ENCODE measurements at regions not wholly inside any gene's neighbourhood (a gene's known extent, or its start where the extent isn't known, plus 50 kb on each side); places are given as distances from the start of the nearest gene placed in this dataset.

DNA sequence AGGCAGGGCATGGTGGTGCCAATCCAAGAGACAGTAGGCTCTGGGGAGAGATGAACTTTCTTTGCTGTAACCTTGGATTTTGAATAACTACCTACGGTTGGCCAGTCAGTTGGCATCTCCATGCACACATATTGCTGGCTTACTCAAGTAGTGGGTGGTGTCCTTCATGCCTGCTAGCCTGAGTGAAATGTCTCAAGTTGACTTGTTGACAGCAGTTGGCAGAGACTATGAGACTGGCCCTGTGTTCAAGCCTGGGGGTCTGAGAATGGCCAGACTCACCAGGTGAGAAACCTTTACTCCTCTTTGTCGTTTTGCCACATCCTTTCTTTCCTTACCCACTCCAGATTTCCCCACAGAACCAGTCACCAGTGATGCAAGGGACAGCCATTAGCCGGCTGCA lies 173.3 kb downstream of the MID1IP1 start:
- Histone ChIP-seq H3K27ac (no peak overlapping the region), H3K9me3 (no peaks in the 10 kb centered on the region), H3K4me1 (no peaks in the 10 kb centered on the region), H3K4me3 (no peak overlapping the region), H3K36me3 (no peaks in the 10 kb centered on the region), H3K27me3 (no peaks in the 10 kb centered on the region)
- DNase-seq, result no peak
- WGBS, 2 donors (ENCODE audit: low coverage in 1 of 2), result 85% methylated on average over 3 of the region's 3 CpGs; no CpG with 5 or more reads in 1 of the 2 donors
- in situ Hi-C loops (cut with MboI; ENCODE audit: low pct_ligation_motif_present in 1 of 4, low pct_unique_long_range_greater_than_20kb in 1 of 4, low sequenced_read_pairs in 3 of 4), result no loop called here
- intact Hi-C loops (cut with DNase I; ENCODE audit: low total_unique reads), result no loop called here
- TF ChIP-seq EP300 (IDR thresholded peaks at IDR 0.05; ENCODE audit: low read depth), result no peak
- TF ChIP-seq, protein P1, sequence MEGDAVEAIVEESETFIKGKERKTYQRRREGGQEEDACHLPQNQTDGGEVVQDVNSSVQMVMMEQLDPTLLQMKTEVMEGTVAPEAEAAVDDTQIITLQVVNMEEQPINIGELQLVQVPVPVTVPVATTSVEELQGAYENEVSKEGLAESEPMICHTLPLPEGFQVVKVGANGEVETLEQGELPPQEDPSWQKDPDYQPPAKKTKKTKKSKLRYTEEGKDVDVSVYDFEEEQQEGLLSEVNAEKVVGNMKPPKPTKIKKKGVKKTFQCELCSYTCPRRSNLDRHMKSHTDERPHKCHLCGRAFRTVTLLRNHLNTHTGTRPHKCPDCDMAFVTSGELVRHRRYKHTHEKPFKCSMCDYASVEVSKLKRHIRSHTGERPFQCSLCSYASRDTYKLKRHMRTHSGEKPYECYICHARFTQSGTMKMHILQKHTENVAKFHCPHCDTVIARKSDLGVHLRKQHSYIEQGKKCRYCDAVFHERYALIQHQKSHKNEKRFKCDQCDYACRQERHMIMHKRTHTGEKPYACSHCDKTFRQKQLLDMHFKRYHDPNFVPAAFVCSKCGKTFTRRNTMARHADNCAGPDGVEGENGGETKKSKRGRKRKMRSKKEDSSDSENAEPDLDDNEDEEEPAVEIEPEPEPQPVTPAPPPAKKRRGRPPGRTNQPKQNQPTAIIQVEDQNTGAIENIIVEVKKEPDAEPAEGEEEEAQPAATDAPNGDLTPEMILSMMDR (IDR thresholded peaks at IDR 0.05), result no peak
- no peak for TF ChIP-seq POLR2A (IDR thresholded peaks at IDR 0.05)
- TF ChIP-seq POLR2AphosphoS5 (IDR thresholded peaks at IDR 0.05), result no peak

DNA sequence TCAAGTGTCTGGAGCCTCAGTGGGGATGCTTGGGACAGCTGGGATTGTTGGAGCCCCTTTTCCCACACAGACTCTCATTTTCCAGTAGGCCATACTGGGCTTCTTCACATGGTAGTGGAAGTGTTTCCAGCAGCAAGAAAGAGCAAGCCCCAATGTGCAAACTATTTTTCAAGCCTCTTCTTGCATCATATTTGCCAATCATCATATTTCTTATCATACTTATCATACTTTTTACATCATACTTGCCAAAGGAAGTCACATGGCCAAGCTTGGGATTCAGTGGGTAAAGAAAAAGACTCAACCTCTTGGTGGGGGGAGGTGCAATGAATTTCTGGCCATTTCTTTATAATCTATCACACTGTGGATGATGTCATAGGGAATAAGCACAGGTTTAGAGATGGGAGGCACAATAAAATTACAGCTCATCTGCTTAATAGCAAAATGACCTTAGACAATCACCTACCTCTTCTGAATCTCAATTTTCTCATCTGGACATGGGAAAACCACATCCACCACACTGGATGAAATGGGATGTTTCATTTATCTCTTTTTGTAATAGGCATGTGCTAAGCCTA lies 174.2 kb downstream of the MID1IP1 start:
- in situ Hi-C loops (cut with MboI; ENCODE audit: low pct_ligation_motif_present in 1 of 4, low pct_unique_long_range_greater_than_20kb in 1 of 4, low sequenced_read_pairs in 3 of 4), result loop anchor here in 2 of 4 donors (25.0 kb wide), 2 partner anchors 162 to 213 kb away; no protein-coding TSS in a partner anchor

DNA sequence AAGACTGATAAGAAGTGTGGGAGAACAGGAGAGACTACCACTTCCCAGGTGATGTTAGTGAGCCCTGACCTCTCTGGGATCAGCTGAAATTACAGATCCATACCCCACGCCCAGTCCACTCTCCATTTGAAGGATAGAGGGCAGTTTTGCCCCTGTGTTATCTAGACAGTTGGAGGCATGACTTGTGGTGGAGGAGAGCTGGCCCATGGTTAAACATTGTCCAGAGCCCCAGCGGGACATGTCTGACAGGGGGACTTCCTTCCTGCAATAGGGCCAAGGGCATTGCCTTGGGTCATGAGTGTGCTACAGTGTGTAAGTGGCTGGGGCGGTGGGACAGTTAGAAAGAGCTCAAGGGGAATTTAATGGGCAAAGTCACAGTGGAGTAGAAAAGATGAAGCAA lies 181.1 kb downstream of the MID1IP1 start:
- intact Hi-C loops (cut with DNase I; ENCODE audit: low total_unique reads) (no loop called here), in situ Hi-C loops (cut with MboI; ENCODE audit: low pct_ligation_motif_present in 1 of 4, low pct_unique_long_range_greater_than_20kb in 1 of 4, low sequenced_read_pairs in 3 of 4) (loop anchor here in 2 of 4 donors (25.0 kb wide), 2 partner anchors 155 to 220 kb away; no protein-coding TSS in a partner anchor)
- no peak for TF ChIP-seq EP300 (IDR thresholded peaks at IDR 0.05; ENCODE audit: low read depth)
- TF ChIP-seq POLR2AphosphoS5 (IDR thresholded peaks at IDR 0.05), result no peak
- TF ChIP-seq POLR2A (IDR thresholded peaks at IDR 0.05), result no peak
- TF ChIP-seq, protein P1 (IDR thresholded peaks at IDR 0.05), result no peak
- Histone ChIP-seq H3K27ac (no peak overlapping the region), H3K36me3 (no peaks in the 10 kb centered on the region), H3K27me3 (no peaks in the 10 kb centered on the region), H3K4me1 (peaks cover 0 to 5% (median 0%) of the 10 kb centered on the region in 4 donors), H3K9me3 (no peaks in the 10 kb centered on the region), H3K4me3 (no peak overlapping the region)
- no peak for DNase-seq
- WGBS, 2 donors (ENCODE audit: low coverage in 1 of 2), result 71% methylated on average over 3 of the region's 3 CpGs; no CpG with 5 or more reads in 1 of the 2 donors

More for the DNA sequence above, 174.2 kb downstream of the MID1IP1 start:
- DNase-seq, result no peak
- TF ChIP-seq POLR2A (IDR thresholded peaks at IDR 0.05) (no peak), POLR2AphosphoS5 (IDR thresholded peaks at IDR 0.05) (no peak), EP300 (IDR thresholded peaks at IDR 0.05; ENCODE audit: low read depth) (no peak)
- TF ChIP-seq, protein P1 (IDR thresholded peaks at IDR 0.05), result no peak
- H3K36me3 ChIP-seq, result no peaks in the 10 kb centered on the region
- no peaks in the 10 kb centered on the region for H3K9me3 ChIP-seq
- H3K27ac ChIP-seq, result no peak overlapping the region
- H3K4me3 ChIP-seq, result no peak overlapping the region
- no peaks in the 10 kb centered on the region for H3K27me3 ChIP-seq
- intact Hi-C loops (cut with DNase I; ENCODE audit: low total_unique reads), result no loop called here
- H3K4me1 ChIP-seq, result no peaks in the 10 kb centered on the region

DNA sequence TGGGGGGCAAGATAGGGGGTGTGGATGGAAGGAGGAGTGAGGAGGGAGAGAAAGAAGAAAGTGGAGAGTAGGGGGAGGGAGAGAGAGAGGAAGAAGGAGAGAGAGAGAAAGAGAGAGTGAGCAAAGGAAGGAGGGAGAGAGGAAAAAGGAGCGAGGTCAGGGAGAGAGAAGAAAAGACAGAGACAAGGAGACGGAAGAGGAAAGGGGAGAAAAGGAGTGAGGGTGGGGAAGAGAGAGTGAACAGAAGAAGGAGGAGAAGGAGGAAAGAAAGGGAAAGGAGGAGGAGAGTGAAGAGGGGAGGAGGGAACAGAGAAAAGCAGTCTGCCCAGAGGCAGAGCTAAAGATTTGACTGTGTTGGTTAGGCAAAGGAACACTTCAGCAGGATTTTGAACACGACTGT lies 181.6 kb downstream of the MID1IP1 start:
- DNase-seq, result no peak
- H3K4me3 ChIP-seq, result no peak overlapping the region
- no peaks in the 10 kb centered on the region for H3K27me3 ChIP-seq
- 47 to 51% methylated on average over 3 of the region's 3 CpGs for WGBS, 2 donors (ENCODE audit: low coverage in 1 of 2)
- intact Hi-C loops (cut with DNase I; ENCODE audit: low total_unique reads) (no loop called here), in situ Hi-C loops (cut with MboI; ENCODE audit: low pct_ligation_motif_present in 1 of 4, low pct_unique_long_range_greater_than_20kb in 1 of 4, low sequenced_read_pairs in 3 of 4) (loop anchor here in 2 of 4 donors (25.0 kb wide), 2 partner anchors 154 to 221 kb away; no protein-coding TSS in a partner anchor)
- H3K9me3 ChIP-seq, result no peaks in the 10 kb centered on the region
- TF ChIP-seq EP300 (IDR thresholded peaks at IDR 0.05; ENCODE audit: low read depth) (no peak), POLR2AphosphoS5 (IDR thresholded peaks at IDR 0.05) (no peak), POLR2A (IDR thresholded peaks at IDR 0.05) (no peak)
- TF ChIP-seq, protein P1 (IDR thresholded peaks at IDR 0.05), result no peak
- H3K27ac ChIP-seq, result no peak overlapping the region
- peaks cover 0 to 5% (median 0%) of the 10 kb centered on the region in 4 donors for H3K4me1 ChIP-seq
- no peaks in the 10 kb centered on the region for H3K36me3 ChIP-seq

Data from transverse colon (tissue), 4 donors.